Stimulated activated CD8-positive, alpha-beta memory T cell treated with anti-CD3 and anti-CD28 coated beads, Interleukin-15, amount 100 ng/mL, for 48 hours (primary cell): ENCODE measurements at regions not wholly inside any gene's neighbourhood (a gene's known extent, or its start where the extent isn't known, plus 50 kb on each side); places are given as distances from the start of the nearest gene placed in this dataset.
"Not testable (repeated sequence)": the region's sequence is repeated elsewhere in the genome, so short reads cannot be mapped to it uniquely, and the experiment has no call there.

Source experiments
- DNase-seq, 2 donors: peaks; one replicate each; pipeline ENCODE4 v3.0.0-alpha.2; 2020; ENCODE audit warnings: low read depth in 2 of 2

DNA sequence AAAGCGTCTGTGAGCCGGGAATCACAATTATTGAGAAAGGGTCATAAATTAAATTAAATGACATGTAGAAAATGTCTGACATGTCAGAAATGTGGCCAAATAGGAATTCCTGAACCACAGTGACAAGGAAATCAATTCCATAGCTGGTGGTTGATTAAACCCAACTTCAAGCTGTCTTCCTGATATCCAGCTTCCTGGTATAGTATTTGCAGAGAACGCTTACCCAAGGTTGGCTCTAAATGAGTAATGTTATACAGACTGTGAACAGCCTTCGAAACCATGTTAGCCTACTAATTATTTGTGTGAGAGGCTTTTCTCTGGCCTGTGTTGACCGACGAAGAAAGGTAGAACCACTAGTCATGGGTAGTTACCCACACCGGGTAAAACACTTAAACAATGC lies 347.2 kb downstream of the RFC3 start:
- DNase-seq: no peak

DNA sequence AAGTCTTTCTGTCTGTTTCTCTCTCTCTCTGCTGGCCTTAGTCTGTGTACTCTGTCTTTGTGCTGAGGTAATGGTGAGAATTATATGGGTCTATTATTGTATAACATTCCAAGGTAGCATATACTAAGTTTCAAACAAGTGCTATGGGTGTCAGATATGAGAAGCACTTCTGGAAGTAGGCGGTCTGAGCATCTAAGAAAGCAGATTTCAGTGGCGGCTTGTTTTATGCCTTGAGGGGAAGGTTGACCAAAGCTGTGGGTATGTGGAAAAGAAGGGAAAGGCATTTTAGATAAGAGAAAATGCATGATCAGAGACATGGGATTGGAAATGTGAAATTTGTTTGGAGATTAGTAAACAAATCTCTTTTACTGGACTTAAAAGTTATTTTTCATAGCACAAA lies 348.5 kb downstream of the RFC3 start:
- no peak for DNase-seq

DNA sequence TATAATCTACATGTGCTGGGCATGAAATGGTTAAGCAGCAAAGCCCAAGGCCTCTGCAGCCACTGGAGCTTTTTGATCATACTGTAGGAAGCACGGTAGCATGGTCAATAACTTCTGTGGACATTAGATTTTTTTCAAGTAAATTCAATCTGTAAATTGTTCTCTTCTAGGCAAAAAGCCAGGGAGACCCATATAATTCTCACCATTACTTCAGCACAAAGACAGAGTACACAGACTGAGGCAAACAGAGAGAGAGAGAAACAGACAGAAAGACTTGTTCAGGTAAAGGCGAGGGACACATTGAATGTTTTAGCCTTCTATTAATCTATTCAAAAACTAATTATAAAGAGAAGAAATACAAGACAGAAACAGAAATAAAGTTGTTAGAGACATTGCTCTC lies 349.4 kb downstream of the RFC3 start:
- no peak for DNase-seq

DNA sequence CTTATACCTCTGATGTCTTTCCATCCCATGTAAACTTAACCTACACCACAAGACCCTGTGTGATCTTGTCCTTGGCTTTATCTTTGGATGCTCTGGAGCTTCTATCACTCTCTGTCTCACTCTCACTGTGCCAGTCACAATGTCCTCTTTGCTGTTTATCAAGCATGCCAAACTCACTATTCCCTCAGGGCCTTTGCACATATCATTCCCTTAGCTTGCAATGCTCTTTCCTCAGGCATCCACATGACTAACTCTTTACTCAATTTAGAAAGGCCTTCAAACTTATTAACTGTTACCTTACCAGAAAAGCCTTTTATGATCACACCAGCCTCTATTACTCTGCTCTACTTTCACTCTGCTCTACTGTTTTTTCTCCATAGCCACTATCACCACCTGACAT lies 354.1 kb downstream of the RFC3 start:
- no peak for DNase-seq

DNA sequence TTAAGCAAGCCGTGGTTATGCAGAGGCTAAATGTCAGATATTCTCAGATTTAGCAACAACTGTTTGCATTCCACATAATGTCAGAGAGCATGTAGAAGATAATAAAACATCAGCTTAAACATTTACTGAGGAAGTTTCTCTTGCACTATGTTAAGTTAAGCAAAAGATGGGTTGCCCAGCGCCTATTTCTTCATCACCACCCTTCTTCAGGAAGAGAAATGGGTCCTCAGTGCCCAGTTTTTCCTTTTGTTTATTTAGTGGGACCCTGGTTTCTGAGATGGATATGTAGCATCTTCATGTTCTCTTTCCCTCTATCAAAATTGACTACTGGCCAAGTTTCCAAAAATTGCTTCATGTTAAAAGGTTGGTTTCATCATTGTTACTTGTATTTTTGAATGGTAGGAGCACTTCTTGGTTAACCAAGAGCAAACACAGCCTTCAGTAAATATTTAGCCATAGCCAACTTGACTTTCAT lies 356.8 kb downstream of the RFC3 start:
- no peak for DNase-seq

DNA sequence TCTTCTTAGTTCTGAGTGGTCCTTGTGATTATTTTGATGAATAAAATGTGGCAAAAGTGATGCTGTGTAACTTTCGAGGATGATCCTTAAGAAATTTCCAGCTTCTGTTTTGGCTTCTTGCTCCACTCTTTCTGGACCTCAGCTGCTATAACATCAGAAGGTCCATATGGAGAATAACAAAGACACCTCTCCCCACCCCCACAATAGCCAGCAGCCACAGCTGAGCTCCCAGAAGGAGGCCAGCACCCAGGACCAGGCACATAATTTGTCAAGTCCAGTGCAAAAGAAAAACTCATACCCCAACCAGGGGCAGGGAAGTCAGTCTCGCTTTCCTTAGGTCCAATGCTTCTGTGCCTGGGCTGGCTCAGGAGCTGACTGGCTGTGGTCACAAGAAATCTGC lies 357.6 kb downstream of the RFC3 start:
- no peak for DNase-seq

DNA sequence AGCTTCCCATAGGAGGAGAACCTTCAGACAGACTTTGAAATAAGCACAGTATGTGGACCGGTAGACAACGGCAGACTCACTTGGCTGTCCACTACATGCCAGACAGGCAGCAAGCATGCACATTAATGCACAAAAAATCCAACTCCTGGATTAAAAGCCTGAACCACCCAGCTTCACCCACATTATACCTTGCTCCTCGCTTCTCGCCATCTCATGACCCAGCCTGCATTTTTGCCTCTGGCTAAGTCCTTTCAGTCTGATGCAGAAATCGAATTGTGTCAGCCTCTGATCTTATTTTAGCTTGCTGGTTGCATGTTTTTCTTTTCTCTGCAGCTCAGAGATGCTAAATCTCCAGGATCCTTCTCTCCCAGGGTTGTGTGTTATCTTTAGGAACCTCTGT lies 358.7 kb downstream of the RFC3 start:
- no peak for DNase-seq

DNA sequence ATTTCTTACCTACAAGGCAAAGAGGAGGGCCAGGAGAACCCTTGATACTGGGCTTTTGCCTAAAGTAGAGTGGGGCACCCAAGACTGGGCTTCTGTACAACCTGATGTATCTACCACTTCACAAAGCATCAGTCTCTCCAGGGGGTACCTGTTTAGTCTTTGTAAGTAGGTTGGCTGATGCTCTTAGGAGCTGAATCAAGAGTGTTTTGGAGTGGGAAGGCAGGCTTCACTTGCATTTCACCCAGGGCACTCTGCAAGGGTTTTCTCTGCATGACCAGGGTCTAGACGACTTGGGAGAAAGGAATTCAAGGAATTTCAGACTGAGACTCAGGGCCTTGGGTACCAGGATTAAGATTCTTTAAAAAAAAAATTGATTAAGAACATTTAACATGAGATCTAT lies 361.5 kb downstream of the RFC3 start:
- DNase-seq: no peak

DNA sequence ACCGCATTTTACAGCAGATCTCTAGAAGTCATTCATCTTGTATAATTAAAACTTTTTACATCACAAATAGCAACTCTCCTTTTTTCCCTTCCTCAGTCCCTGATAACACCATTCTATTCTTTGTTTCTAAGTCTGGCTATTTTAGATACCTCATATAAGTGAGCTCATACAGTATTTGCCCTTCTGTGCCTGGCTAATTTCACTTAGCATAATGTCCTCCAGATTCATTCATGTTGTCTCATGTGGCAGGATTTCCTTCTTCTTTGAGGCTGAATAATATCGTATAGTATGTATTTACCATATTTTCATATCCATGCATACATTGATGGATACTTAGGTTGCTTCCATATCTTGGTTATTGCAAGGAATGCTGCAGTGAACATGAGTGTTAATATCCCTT lies 362.0 kb downstream of the RFC3 start:
- DNase-seq: no peak

DNA sequence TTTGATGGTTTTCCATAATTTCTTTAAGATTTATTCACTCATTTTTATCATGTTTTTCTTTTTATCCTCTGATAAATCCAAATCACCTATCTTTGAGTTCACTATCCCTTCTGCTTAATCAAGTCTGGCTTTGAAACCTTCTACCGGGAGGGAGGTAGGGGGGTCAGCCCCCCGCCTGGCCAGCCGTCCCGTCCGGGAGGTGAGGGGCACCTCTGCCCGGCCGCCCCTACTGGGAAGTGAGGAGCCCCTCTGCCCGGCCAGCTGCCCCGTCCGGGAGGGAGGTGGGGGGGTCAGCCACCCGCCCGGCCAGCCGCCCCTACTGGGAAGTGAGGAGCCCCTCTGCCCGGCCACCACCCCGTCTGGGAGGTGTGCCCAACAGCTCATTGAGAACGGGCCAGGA lies 363.3 kb downstream of the RFC3 start:
- not testable (repeated sequence) for DNase-seq

DNA sequence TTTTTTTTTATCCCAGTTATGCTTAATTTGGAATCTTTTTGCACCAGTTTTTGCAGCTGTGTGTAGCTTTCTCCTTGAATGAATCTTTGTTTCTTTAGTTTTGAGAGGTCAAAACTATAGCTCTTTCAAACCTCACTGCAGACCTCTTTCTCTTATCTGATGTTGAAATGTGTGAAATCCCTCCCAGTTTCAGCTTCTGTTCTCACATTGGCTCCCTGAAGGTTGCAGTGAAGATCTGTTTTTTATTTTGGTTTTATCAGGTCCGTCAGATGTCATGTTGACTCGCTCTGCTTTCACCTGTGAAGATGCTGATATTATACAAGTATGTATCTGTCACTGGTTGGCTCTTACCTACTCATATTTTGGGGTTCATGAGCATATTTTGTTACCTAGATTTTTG lies 372.0 kb downstream of the RFC3 start:
- no peak for DNase-seq

DNA sequence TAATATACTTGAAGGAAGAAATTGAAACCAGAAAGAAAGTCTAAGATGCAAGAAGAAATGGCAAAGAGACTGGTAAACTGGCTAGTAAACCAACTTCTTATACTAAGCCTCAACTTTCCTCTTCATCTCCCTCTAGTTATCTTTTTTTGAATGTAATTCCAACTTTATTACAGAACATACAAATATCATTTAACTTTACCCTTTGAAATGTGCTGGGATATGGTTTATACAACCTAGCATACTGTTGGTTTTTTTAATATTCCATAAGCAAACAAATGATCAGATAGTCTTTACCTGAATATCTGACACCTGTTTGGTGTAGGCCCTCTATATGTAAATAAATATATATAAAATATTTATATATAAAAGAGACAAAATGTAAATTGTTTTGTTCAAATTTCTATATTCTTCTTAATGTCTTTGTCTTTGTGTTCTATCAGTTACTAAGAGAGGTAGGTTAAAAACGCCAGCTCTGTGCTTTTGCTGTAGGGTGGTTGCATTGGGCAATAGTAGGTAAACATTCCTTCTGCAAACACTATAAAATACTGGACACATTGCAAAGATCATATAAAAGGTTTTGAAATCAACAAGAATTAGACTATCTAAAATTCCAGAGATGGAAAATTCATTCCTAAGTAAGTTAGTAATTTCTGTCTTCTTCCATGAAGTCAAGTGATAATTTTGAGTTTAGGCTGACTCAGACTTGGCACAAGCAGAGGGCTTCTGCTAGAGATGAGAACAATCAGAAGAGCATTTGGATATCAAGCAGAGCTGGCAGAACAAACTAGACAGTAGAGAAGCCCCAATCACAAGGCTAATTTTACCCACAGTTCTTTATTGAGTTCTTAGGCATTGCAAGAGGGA lies 383.3 kb downstream of the RFC3 start:
- no peak for DNase-seq

DNA sequence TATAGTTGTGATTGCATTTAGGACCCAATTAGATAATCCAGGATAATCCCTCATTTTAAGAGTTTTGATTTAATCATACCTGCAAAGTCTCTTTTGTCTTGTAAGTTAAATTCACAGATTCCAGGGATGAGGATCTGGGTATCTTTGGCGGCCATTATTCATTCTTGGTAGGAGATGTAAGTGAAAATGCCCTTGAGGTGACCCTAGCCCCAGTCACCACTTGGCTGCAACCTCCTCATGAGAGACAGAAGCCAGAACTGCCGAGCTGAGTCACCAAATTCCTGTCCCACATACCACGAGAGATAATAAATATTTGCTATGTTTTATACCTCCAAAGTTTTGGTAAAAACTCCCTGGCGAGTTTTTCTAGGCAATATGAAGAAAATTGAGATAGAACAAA lies 389.4 kb downstream of the RFC3 start:
- DNase-seq: no peak

DNA sequence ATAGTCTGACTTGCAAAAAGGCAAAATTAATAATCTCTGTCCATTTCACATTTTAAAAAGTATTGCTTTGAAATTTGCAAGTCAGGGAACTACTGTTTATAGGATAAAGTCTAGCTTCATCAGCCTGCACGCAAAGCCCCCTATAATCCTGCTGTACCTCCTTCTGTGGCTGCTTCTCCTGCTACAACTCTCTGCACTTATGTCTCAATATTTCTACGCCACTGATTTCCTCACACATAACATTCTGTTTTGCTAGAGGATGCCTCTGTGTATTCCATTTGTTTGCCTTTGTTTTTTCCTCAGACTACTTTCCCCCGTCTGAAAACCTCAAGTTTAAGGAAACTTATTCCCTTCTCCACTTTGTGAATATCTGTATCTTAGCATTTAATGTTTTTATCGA lies 389.9 kb downstream of the RFC3 start:
- DNase-seq: no peak

DNA sequence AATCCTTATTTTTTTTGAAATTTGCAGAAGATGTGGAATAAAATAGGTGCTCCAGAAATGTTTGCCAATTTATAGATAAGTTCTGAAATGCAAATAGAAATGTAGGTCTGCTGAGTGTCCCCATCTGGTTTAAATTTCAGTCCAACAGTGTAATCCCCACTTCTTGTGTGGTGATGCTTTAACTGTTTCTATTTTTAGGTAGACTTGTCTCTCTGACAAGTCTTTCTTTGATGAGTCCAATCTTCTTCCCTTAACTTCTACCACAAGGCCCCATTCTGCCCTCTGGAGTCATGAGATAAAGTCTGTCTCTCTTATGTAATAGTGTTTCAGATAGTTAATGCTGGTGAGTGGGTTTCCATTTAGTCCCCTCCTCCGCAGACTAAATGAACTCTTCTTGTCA lies 390.4 kb downstream of the RFC3 start:
- no peak for DNase-seq

DNA sequence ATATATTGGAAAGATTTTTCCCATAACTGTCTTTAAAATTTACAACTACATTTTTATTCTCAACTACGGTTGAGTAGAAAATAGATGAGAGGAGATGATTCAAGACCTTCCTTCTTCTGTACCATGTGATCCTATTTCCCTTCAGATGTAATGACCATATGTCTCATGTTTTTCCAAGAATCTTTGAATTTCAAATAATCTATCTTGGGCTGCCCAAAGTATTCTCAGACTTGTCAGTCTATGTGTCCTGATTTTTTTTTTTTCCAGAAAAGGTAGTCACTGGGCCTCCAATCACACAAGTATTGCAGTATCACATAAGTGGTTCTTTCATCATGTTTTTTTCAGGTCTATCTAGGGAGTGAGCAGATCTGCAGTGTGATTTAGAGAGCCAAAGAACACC lies 392.4 kb downstream of the RFC3 start:
- DNase-seq: no peak

DNA sequence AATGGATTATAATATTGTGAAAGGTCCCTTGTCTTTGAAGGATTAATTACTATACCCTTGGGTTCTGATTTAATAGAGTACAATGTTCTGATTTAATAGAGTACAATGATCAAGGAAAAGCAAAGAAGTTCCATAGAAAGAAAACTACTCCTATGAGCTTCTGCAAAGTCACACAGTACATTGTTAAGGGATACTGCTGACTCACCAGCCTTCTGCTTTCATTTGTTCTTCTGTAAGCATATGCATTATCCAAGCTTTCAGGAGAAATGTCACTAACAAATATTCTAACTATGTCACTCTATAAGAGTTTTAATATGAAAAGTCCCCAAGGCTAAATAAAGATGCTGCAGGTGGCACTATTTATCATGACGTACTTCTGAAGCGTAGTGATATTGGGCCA lies 396.7 kb downstream of the RFC3 start:
- no peak for DNase-seq

DNA sequence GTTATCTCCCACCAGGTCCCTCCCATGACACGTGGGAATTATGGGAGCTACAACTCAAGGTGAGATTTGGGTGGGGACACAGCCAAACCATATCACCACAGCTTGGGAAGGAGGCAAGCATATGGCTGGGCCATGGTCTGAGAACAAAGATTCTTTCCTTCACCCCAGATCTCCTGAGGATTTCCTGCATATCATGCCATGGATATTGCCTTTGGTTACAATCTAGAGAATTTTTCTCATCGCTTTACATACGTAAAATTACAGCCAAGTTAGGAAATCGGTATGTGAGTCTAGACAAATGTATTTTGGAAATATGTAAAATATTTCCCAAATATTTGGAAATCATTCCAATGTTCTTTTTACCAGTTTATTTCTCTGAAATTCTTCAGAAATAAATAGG lies 398.3 kb downstream of the RFC3 start:
- no peak for DNase-seq

DNA sequence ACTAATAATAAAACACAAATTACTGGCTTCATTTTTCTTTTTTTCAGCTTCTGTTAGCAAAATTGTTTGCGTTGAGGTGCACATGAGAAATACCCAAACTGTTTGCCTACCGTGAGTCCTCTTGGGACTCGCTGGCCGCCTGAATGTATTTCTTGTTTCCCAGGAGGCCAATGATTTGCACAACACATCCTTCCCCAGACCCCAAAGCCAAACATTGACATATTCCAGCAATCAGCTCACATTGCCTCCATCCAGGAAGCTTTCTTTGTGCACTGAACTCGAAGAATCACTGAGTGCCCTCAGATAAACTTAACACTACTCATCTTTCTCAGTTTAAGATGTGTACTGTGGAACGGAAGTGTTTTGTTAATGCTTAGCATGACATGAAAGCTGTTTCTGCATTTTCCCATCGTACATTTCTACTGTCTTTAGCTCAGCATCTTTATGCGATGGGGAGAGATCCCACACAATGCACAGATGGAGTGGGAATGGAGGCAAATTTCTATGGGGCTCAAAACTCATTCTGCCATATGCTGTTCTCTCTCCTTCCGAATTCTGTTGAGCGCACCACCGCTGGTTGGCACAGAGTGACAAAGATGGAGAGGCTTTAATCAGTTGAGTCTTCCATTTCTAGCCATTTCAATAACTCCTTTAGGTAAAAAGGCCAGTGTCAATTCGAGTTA lies 399.5 kb downstream of the RFC3 start:
- no peak for DNase-seq

DNA sequence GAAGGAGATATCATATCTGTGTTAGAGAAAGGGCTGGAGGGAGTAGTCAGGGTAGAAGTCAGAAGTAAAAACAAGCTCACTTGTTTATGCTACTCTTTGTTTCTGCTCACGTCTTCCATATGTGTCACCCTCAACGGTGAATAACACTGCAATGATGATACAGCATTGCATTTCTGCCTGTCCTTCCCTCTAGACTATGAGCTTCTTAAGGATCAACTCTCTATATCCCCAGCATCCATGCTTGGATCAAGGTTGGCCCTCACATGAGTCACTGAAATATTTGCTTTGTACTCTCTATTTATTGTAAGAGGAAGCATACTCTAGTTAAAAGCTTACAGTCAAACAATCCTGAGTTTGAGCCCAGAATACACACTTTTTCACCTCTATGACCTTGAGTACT lies 406.0 kb downstream of the RFC3 start:
- no peak for DNase-seq

DNA sequence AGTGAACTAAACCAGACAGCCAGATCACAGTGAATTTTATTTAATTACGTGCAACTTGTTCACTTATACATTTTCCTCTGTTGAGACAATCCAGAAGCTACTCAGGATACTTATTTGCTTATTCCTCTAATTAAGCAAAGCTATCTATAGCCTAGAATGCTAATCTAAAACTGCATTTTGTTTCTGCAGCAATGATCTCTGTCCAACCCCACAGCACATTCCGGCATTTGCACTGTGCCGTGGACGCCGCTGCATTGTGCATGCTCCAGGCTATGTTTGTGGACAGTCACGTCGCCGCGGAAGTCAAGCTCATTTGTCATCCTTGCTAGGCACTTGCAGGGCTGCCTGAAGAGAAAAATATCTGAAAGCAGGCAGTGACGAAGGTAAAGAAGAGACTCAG lies 406.9 kb downstream of the RFC3 start:
- no peak for DNase-seq

DNA sequence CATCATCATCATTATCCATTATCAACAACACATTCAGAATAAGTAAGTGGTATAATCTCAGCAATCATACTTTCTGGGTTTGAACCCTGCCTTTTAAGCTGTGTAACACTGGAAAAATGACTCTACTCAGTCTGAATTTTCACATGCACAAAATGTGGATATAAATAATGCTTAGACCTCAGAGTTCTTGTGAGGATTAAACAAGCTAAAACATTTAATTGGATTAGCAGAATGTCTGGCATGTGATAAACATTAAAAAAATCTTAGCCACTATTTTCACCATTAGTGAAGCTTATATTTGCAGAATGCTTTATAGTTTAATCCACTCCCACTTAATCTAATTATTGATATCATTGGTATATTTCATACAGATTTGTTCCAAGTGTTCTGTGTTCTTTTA lies 412.3 kb downstream of the RFC3 start:
- DNase-seq: no peak

DNA sequence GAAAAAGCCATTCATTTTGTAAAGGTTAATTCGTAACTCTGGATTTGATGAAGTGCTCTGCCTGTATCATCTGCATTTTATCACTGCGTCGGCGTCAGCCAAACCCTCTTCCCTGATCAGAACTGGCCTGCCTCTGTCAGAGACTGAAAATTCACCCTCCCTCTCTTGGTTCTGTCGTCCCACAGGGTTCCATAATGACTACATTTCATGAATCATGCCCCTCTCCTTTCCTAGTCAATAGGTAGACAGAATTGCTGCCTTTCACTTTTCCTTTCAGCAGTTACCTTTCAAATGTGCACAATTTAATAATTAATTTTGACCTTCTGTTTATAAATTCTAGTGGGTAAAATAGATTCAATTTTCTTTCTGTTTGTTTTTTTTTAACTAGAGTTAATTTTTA lies 423.4 kb downstream of the RFC3 start:
- DNase-seq: no peak
